HG03066 (cell line): ENCODE measurements at regions not wholly inside any gene's neighbourhood (a gene's known extent, or its start where the extent isn't known, plus 50 kb on each side); places are given as distances from the start of the nearest gene placed in this dataset.
"Not testable (repeated sequence)": the region's sequence is repeated elsewhere in the genome, so short reads cannot be mapped to it uniquely, and the experiment has no call there.

ENCODE experiments used
- ATAC-seq: cut with Tn5 transposase; IDR thresholded peaks from one replicate; pipeline ENCODE4 v1.9.1; 2021; ENCODE audit warnings: low read depth; ENCODE audit not compliant: unreplicated experiment

GRCh38 chr2:87685558-87685957 lies 62.3 kb upstream of the PLGLB2 start:
- ATAC-seq, result not testable (repeated sequence)

- ATAC-seq, result not testable (repeated sequence)
Measured at GRCh38 chr2:87686873-87687549, 60.9 kb upstream of the PLGLB2 start.

DNA sequence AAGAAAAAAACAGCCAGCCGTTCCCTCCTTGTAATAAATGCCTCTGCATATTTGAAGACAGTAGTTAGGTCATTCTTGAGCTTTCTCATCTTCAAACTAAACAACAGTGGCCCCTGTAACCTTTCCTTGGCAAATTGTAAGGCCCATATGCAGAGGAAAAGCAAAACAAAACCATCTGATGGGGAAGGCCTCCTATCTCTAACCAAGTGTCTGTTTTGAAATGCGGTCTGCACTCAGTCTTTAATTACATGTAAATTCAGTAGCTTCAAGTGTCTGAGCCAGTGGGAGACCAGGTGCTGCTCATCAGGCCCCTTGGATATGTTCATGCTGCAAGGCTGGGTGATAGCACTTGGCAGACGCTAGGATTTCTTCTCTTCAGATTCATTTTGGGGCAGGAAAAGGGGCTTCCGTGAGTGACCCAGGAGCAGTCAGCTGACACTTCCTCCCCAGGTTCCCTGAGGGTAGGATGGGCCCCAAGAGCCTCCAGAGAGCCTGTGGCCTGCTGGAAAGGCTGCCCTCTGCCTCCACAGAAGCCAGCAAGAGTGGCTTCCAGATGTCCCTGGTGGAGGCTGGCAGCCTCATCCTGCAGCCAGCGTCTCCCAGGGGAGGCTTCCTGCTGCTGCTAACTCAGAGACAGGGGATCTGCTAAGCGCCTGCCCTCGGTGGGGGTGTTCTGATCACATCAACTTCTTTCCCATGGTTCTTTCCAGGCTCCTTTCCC lies 60.2 kb upstream of the PLGLB2 start:
- not testable (repeated sequence) for ATAC-seq

GRCh38 chr2:87691899-87692592 lies 55.8 kb upstream of the PLGLB2 start:
- ATAC-seq, result not testable (repeated sequence)

DNA sequence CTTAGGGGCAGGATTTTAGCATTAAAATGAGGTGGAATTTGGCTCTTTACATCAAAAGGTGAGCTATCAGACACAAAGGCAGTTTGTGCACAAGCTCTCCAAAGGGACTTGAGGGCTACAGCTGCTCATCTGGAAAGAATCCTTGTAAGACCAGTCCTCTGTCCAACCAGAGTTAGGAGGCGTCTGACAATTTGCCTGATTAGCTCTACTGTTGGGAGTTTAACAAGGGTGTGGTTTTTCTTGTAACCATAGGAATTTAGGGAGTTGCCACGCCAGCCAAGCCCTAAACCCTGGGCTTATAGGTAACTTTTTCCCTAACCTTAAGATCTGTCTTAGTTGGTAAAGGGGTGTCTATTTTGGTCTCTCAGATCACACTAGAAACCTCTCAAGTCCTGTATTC lies 55.0 kb upstream of the PLGLB2 start:
- not testable (repeated sequence) for ATAC-seq

- ATAC-seq, result not testable (repeated sequence)
Measured at GRCh38 chr2:87693882-87694281, 54.0 kb upstream of the PLGLB2 start.

- not testable (repeated sequence) for ATAC-seq
Measured at GRCh38 chr2:87695596-87696323, 52.1 kb upstream of the PLGLB2 start.
